ENCODE measurements at regions not wholly inside any gene's neighbourhood (a gene's known extent, or its start where the extent isn't known, plus 50 kb on each side); places are given as distances from the start of the nearest gene placed in this dataset.
A peak's percentile ranks its signal among the peaks of the same experiment; 100 is the strongest.

- Histone ChIP-seq H4K20me1 (ENCODE audit: insufficient read depth, low read length) (no peaks in the 10 kb centered on the region), H3K27me3 (ENCODE audit: control insufficient read depth in 2 of 2, insufficient read depth in 2 of 2, low read length in 2 of 2) (no peaks in the 10 kb centered on the region), H3K4me2 (replicated peaks; ENCODE audit: extremely low read depth, low read length, poor library complexity, severe bottlenecking) (no peak overlapping the region), H3K4me1 (ENCODE audit: control insufficient read depth in 1 of 2, insufficient read depth in 2 of 2, low read length in 2 of 2) (peaks cover 20 to 22% of the 10 kb centered on the region in 2 donors), H3K79me2 (ENCODE audit: insufficient read depth, low read length) (no peaks in the 10 kb centered on the region), H3K27ac (ENCODE audit: low read depth in 1 of 2, low read length in 2 of 2) (no peak overlapping the region), H3K9me3 (replicated peaks in 1 of 2; ENCODE audit: control insufficient read depth in 1 of 2, insufficient read depth in 1 of 2, low read length in 2 of 2) (no peaks in the 10 kb centered on the region), H2AFZ (ENCODE audit: insufficient read depth, low read depth, low read length, poor library complexity, severe bottlenecking) (no peak overlapping the region), H3K9ac (ENCODE audit: insufficient read depth, low read length, poor library complexity, severe bottlenecking) (no peak overlapping the region), H3K36me3 (replicated peaks in 1 of 2; ENCODE audit: control insufficient read depth in 1 of 2, insufficient read depth in 2 of 2, low read length in 2 of 2) (no peaks in the 10 kb centered on the region), H3K4me3 (replicated peaks in 1 of 3; ENCODE audit: low read depth in 2 of 3, low read length in 3 of 3) (no peak overlapping the region)
- Mint-ChIP-seq H3K9me3 (peaks cover 0 to 4% (median 0%) of the 10 kb centered on the region in 7 donors), H3K27me3 (ENCODE audit: low read depth in 3 of 3) (peaks cover 0 to 5% (median 0%) of the 10 kb centered on the region in 3 donors), H3K4me3 (no peak overlapping the region), H3K36me3 (no peaks in the 10 kb centered on the region), H3K27ac (peak overlapping the region in 4 of 7 donors; percentile 47 to 73 (median 66)), H3K4me1 (peaks cover 27% of the 10 kb centered on the region)
- no peak for TF ChIP-seq CTCF (IDR thresholded peaks at IDR 0.05)
- DNase-seq, result peak; percentile 41 to 69 (median 58)
- intact Hi-C loops (cut with micrococcal nuclease), result no loop called here
- 0% methylated on average over 6 of the region's 7 CpGs for WGBS (ENCODE audit: insufficient coverage)
These were observed 190.5 kb upstream of the NRIP1 start for GRCh38 chr21:15255261-15255660.

DNA sequence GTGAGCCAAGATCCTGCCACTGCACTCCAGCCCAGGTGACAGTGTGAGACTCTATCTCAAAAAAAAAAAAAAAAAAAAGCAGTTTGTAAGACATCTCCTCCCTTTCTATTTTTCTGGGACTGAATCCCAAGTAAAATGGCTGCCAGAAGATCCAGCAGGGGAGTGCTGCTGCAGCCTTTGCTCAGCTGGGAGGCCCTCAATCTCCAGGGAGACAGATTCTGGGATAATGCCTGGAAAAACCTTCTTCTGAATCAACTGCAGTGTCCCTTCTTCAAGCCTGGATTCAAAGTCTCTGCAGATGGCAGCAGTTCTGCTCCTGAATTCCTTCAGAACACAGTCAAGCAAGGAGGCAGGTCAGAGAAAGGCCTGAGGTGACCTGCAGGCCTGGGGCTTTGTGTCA lies 191.0 kb upstream of the NRIP1 start:
- Histone ChIP-seq H3K4me2 (replicated peaks; ENCODE audit: extremely low read depth, low read length, poor library complexity, severe bottlenecking) (no peak overlapping the region), H3K4me1 (ENCODE audit: control insufficient read depth in 1 of 2, insufficient read depth in 2 of 2, low read length in 2 of 2) (peaks cover 20 to 22% of the 10 kb centered on the region in 2 donors), H3K9ac (ENCODE audit: insufficient read depth, low read length, poor library complexity, severe bottlenecking) (no peak overlapping the region), H3K4me3 (replicated peaks in 1 of 3; ENCODE audit: low read depth in 2 of 3, low read length in 3 of 3) (no peak overlapping the region), H4K20me1 (ENCODE audit: insufficient read depth, low read length) (no peaks in the 10 kb centered on the region), H3K27me3 (ENCODE audit: control insufficient read depth in 2 of 2, insufficient read depth in 2 of 2, low read length in 2 of 2) (no peaks in the 10 kb centered on the region), H3K36me3 (replicated peaks in 1 of 2; ENCODE audit: control insufficient read depth in 1 of 2, insufficient read depth in 2 of 2, low read length in 2 of 2) (no peaks in the 10 kb centered on the region), H2AFZ (ENCODE audit: insufficient read depth, low read depth, low read length, poor library complexity, severe bottlenecking) (no peak overlapping the region), H3K79me2 (ENCODE audit: insufficient read depth, low read length) (no peaks in the 10 kb centered on the region), H3K27ac (ENCODE audit: low read depth in 1 of 2, low read length in 2 of 2) (no peak overlapping the region), H3K9me3 (replicated peaks in 1 of 2; ENCODE audit: control insufficient read depth in 1 of 2, insufficient read depth in 1 of 2, low read length in 2 of 2) (no peaks in the 10 kb centered on the region)
- Mint-ChIP-seq H3K27me3 (ENCODE audit: low read depth in 3 of 3) (peaks cover 0 to 5% (median 0%) of the 10 kb centered on the region in 3 donors), H3K9me3 (peaks cover 0 to 4% (median 0%) of the 10 kb centered on the region in 7 donors), H3K27ac (peak overlapping the region in 1 of 7 donors; percentile 73), H3K36me3 (no peaks in the 10 kb centered on the region), H3K4me1 (peaks cover 27% of the 10 kb centered on the region), H3K4me3 (no peak overlapping the region)
- no peak for DNase-seq
- intact Hi-C loops (cut with micrococcal nuclease), result no loop called here
- no peak for TF ChIP-seq CTCF (IDR thresholded peaks at IDR 0.05)

All from CD14-positive monocyte (primary cell).